Central memory CD8-positive, alpha-beta T cell (primary cell): ENCODE measurements at regions not wholly inside any gene's neighbourhood (a gene's known extent, or its start where the extent isn't known, plus 50 kb on each side); places are given as distances from the start of the nearest gene placed in this dataset.

ENCODE experiments used
- ATAC-seq: fragments of 150-1000 bp; cut with Tn5 transposase; replicated peaks from 2 replicates; pipeline ENCODE4 v1.10.0; 2022; ENCODE audit warnings: mild to moderate bottlenecking, moderate FRiP score, moderate number of reproducible peaks; ENCODE audit not compliant: poor library complexity, severe bottlenecking; ENCODE audit errors: extremely low read depth
- DNase-seq, 2 donors: peaks; one replicate each; pipeline ENCODE4 v3.0.0; 2021; ENCODE audit warnings: low spot score in 2 of 2
- H3K27ac Mint-ChIP-seq: one replicate; pipeline ENCODE4 v1.8.0; 2022; ENCODE audit warnings: low read depth, mild to moderate bottlenecking, moderate library complexity, mixed read lengths
- H3K27me3 Mint-ChIP-seq: one replicate; pipeline ENCODE4 v1.8.0; 2022; ENCODE audit warnings: mixed read lengths
- H3K36me3 Mint-ChIP-seq: one replicate; pipeline ENCODE4 v1.8.0; 2022; ENCODE audit warnings: mild to moderate bottlenecking, moderate library complexity, mixed read lengths; ENCODE audit not compliant: insufficient read depth
- H3K4me1 Mint-ChIP-seq: one replicate; pipeline ENCODE4 v1.8.0; 2022; ENCODE audit warnings: mixed read lengths
- H3K4me3 Mint-ChIP-seq: one replicate; pipeline ENCODE4 v1.8.0; 2022; ENCODE audit warnings: mild to moderate bottlenecking, moderate library complexity, mixed read lengths
- H3K9me3 Mint-ChIP-seq: one replicate; pipeline ENCODE4 v1.8.0; 2022; ENCODE audit warnings: mixed read lengths

GRCh38 chr7:10212649-10213048 is 761.0 kb upstream of the PHF14 start:
- no peak for DNase-seq

GRCh38 chr7:10216462-10216861 is 757.2 kb upstream of the PHF14 start:
- H3K4me1 Mint-ChIP-seq: no peaks in the 10 kb centered on the region
- ATAC-seq (no peak), DNase-seq (no peak)
- no peaks in the 10 kb centered on the region for H3K36me3 Mint-ChIP-seq
- H3K4me3 Mint-ChIP-seq: no peak overlapping the region
- H3K9me3 Mint-ChIP-seq: peaks cover 21% of the 10 kb centered on the region
- H3K27me3 Mint-ChIP-seq: no peaks in the 10 kb centered on the region
- no peak overlapping the region for H3K27ac Mint-ChIP-seq

More at GRCh38 chr7:10212649-10213048, 761.0 kb upstream of the PHF14 start:
- H3K9me3 Mint-ChIP-seq: peaks cover 15% of the 10 kb centered on the region
- ATAC-seq: no peak
- H3K27ac Mint-ChIP-seq: no peak overlapping the region
- H3K4me1 Mint-ChIP-seq: no peaks in the 10 kb centered on the region
- H3K4me3 Mint-ChIP-seq: no peak overlapping the region
- H3K27me3 Mint-ChIP-seq: no peaks in the 10 kb centered on the region
- no peaks in the 10 kb centered on the region for H3K36me3 Mint-ChIP-seq

GRCh38 chr7:10221084-10221483 is 752.6 kb upstream of the PHF14 start:
- H3K36me3 Mint-ChIP-seq: peaks cover 2% of the 10 kb centered on the region
- no peak overlapping the region for H3K4me3 Mint-ChIP-seq
- H3K4me1 Mint-ChIP-seq: no peaks in the 10 kb centered on the region
- H3K9me3 Mint-ChIP-seq: peaks cover 15% of the 10 kb centered on the region
- ATAC-seq (no peak), DNase-seq (no peak)
- H3K27me3 Mint-ChIP-seq: no peaks in the 10 kb centered on the region
- H3K27ac Mint-ChIP-seq: no peak overlapping the region

GRCh38 chr7:10222976-10223375 is 750.7 kb upstream of the PHF14 start:
- no peaks in the 10 kb centered on the region for H3K4me1 Mint-ChIP-seq
- no peak overlapping the region for H3K27ac Mint-ChIP-seq
- no peak overlapping the region for H3K4me3 Mint-ChIP-seq
- ATAC-seq (no peak), DNase-seq (no peak)
- H3K9me3 Mint-ChIP-seq: peaks cover 15% of the 10 kb centered on the region
- H3K36me3 Mint-ChIP-seq: peaks cover 2% of the 10 kb centered on the region
- no peaks in the 10 kb centered on the region for H3K27me3 Mint-ChIP-seq

- ATAC-seq (no peak), DNase-seq (no peak)
- Mint-ChIP-seq H3K27me3 (no peaks in the 10 kb centered on the region), H3K36me3 (peaks cover 2% of the 10 kb centered on the region), H3K4me1 (no peaks in the 10 kb centered on the region), H3K27ac (no peak overlapping the region), H3K9me3 (peaks cover 5% of the 10 kb centered on the region), H3K4me3 (no peak overlapping the region)
These were observed 748.4 kb upstream of the PHF14 start for GRCh38 chr7:10225275-10225674.

GRCh38 chr7:10237306-10237705 is 736.4 kb upstream of the PHF14 start:
- no peak for DNase-seq
- ATAC-seq: no peak
- peaks cover 10% of the 10 kb centered on the region for H3K9me3 Mint-ChIP-seq
- H3K27me3 Mint-ChIP-seq: no peaks in the 10 kb centered on the region
- H3K27ac Mint-ChIP-seq: no peak overlapping the region
- no peaks in the 10 kb centered on the region for H3K36me3 Mint-ChIP-seq
- H3K4me3 Mint-ChIP-seq: no peak overlapping the region
- no peaks in the 10 kb centered on the region for H3K4me1 Mint-ChIP-seq

GRCh38 chr7:10238641-10239040 is 735.0 kb upstream of the PHF14 start:
- no peak for ATAC-seq

GRCh38 chr7:10239695-10240345 is 733.9 kb upstream of the PHF14 start:
- H3K4me1 Mint-ChIP-seq: no peaks in the 10 kb centered on the region
- no peak overlapping the region for H3K4me3 Mint-ChIP-seq

More at GRCh38 chr7:10238641-10239040, 735.0 kb upstream of the PHF14 start:
- peaks cover 10% of the 10 kb centered on the region for H3K9me3 Mint-ChIP-seq
- H3K4me3 Mint-ChIP-seq: no peak overlapping the region
- no peak for DNase-seq
- H3K36me3 Mint-ChIP-seq: no peaks in the 10 kb centered on the region
- no peak overlapping the region for H3K27ac Mint-ChIP-seq
- no peaks in the 10 kb centered on the region for H3K4me1 Mint-ChIP-seq
- no peaks in the 10 kb centered on the region for H3K27me3 Mint-ChIP-seq

GRCh38 chr7:10245406-10245805 is 728.3 kb upstream of the PHF14 start:
- Mint-ChIP-seq H3K9me3 (peaks cover 16% of the 10 kb centered on the region), H3K4me3 (no peak overlapping the region), H3K36me3 (no peaks in the 10 kb centered on the region), H3K4me1 (no peaks in the 10 kb centered on the region), H3K27ac (no peak overlapping the region), H3K27me3 (no peaks in the 10 kb centered on the region)
- DNase-seq (no peak), ATAC-seq (no peak)

More at GRCh38 chr7:10239695-10240345, 733.9 kb upstream of the PHF14 start:
- no peak overlapping the region for H3K27ac Mint-ChIP-seq
- ATAC-seq: no peak
- DNase-seq: no peak
- H3K27me3 Mint-ChIP-seq: no peaks in the 10 kb centered on the region
- no peaks in the 10 kb centered on the region for H3K36me3 Mint-ChIP-seq
- peaks cover 10% of the 10 kb centered on the region for H3K9me3 Mint-ChIP-seq

GRCh38 chr7:10257438-10257837 is 716.2 kb upstream of the PHF14 start:
- ATAC-seq (no peak), DNase-seq (no peak)
- H3K27me3 Mint-ChIP-seq: no peaks in the 10 kb centered on the region
- H3K4me3 Mint-ChIP-seq: no peak overlapping the region
- no peak overlapping the region for H3K27ac Mint-ChIP-seq
- peaks cover 2% of the 10 kb centered on the region for H3K9me3 Mint-ChIP-seq
- H3K36me3 Mint-ChIP-seq: no peaks in the 10 kb centered on the region
- no peaks in the 10 kb centered on the region for H3K4me1 Mint-ChIP-seq

- Mint-ChIP-seq H3K4me3 (no peak overlapping the region), H3K9me3 (peaks cover 24% of the 10 kb centered on the region), H3K27me3 (no peaks in the 10 kb centered on the region), H3K36me3 (no peaks in the 10 kb centered on the region), H3K4me1 (no peaks in the 10 kb centered on the region), H3K27ac (no peak overlapping the region)
- DNase-seq: no peak
- ATAC-seq: no peak
These were observed 706.7 kb upstream of the PHF14 start for GRCh38 chr7:10266976-10267375.

- Mint-ChIP-seq H3K36me3 (no peaks in the 10 kb centered on the region), H3K4me3 (no peak overlapping the region), H3K27me3 (no peaks in the 10 kb centered on the region), H3K9me3 (peaks cover 17% of the 10 kb centered on the region), H3K4me1 (no peaks in the 10 kb centered on the region), H3K27ac (no peak overlapping the region)
- DNase-seq (no peak), ATAC-seq (no peak)
These were observed 705.6 kb upstream of the PHF14 start for GRCh38 chr7:10268034-10268433.

GRCh38 chr7:10282909-10283308 is 690.8 kb upstream of the PHF14 start:
- H3K27me3 Mint-ChIP-seq: no peaks in the 10 kb centered on the region
- DNase-seq (no peak), ATAC-seq (no peak)
- no peak overlapping the region for H3K27ac Mint-ChIP-seq
- no peak overlapping the region for H3K4me3 Mint-ChIP-seq
- H3K9me3 Mint-ChIP-seq: peaks cover 14% of the 10 kb centered on the region
- H3K36me3 Mint-ChIP-seq: no peaks in the 10 kb centered on the region
- H3K4me1 Mint-ChIP-seq: no peaks in the 10 kb centered on the region
